ENCODE measurements at regions not wholly inside any gene's neighbourhood (a gene's known extent, or its start where the extent isn't known, plus 50 kb on each side); places are given as distances from the start of the nearest gene placed in this dataset.

- no peak overlapping the region for H3K27ac ChIP-seq
- H3K36me3 ChIP-seq, result no peaks in the 10 kb centered on the region
- no peaks in the 10 kb centered on the region for H3K27me3 ChIP-seq
- DNase-seq (ENCODE audit: low spot score), result no peak
- no peaks in the 10 kb centered on the region for H3K9me3 ChIP-seq
- TF ChIP-seq CTCF (IDR thresholded peaks at IDR 0.05), result no peak
- H3K4me1 ChIP-seq, result no peaks in the 10 kb centered on the region
- no peak overlapping the region for H3K4me3 ChIP-seq
These were observed 325.9 kb upstream of the SEMA3D start for GRCh38 chr7:85512790-85513189.

DNA sequence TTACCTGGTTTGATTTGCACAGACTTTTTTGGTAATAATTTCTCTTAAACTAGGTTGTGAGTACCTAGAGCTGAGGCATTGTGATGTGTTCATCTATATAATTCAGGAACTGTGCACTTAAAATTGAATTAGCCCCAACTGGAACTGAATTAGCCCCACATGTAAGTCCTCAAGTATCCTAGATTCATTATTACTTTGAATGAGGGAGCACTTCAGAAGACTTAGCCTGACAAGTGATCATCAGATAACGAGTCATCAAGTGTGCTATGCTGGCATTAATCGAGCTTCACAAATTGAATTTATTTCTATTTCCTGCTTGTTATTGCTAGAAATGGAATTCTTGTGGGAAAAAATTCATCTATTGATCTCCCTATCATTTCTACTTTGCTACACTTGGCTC is 323.4 kb upstream of the SEMA3D start:
- H3K27ac ChIP-seq, result no peak overlapping the region
- H3K27me3 ChIP-seq, result no peaks in the 10 kb centered on the region
- no peak overlapping the region for H3K4me3 ChIP-seq
- DNase-seq (ENCODE audit: low spot score), result no peak
- TF ChIP-seq CTCF (IDR thresholded peaks at IDR 0.05), result no peak
- no peaks in the 10 kb centered on the region for H3K9me3 ChIP-seq
- no peaks in the 10 kb centered on the region for H3K36me3 ChIP-seq
- no peaks in the 10 kb centered on the region for H3K4me1 ChIP-seq

GRCh38 chr7:85509476-85509875 is 322.6 kb upstream of the SEMA3D start:
- Histone ChIP-seq H3K9me3 (no peaks in the 10 kb centered on the region), H3K27me3 (no peaks in the 10 kb centered on the region), H3K27ac (no peak overlapping the region), H3K4me1 (no peaks in the 10 kb centered on the region), H3K36me3 (no peaks in the 10 kb centered on the region), H3K4me3 (no peak overlapping the region)
- TF ChIP-seq CTCF (IDR thresholded peaks at IDR 0.05), result no peak
- DNase-seq (ENCODE audit: low spot score), result no peak

DNA sequence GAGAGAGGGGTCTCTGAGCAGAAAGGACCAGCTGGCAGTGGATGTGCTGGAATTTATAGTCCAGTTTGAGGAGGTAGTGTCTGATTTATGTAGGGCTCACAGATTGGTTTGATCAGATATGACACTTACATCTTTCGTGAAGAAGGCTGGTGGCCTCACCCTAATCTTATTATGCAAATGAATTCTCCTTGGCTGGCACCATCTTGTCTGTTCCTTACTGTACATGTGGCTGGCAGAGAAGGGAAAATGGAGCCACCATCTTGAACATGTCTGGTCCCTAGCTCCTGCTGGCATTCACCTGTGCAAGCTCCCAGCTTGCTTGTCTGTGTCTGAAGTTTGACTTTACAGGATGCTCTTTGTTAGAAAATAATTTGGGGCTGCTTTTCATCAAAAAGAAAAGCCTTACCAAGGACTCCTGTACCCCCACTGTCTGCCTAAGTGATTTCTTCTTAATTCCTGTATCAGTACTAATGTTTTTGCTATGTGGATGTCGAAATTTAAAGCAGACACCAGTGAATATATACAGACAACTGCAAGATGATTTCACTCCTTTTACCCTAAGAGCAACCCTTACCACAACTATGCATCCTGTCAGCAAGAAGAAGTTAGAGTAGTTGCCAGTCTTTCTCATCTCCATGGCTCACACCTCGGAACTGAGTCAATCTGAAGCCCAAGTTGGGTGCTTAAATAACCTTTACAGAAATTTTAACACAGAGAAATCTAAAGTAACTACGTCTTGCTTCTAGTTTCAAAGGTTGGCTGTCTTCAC is 322.0 kb upstream of the SEMA3D start:
- Histone ChIP-seq H3K27ac (no peak overlapping the region), H3K27me3 (no peaks in the 10 kb centered on the region), H3K36me3 (no peaks in the 10 kb centered on the region), H3K4me1 (no peaks in the 10 kb centered on the region), H3K4me3 (no peak overlapping the region), H3K9me3 (peaks cover 0 to under 1% of the 10 kb centered on the region in 2 donors)
- TF ChIP-seq CTCF (IDR thresholded peaks at IDR 0.05), result no peak
- DNase-seq (ENCODE audit: low spot score), result no peak

- Histone ChIP-seq H3K4me3 (no peak overlapping the region), H3K4me1 (no peaks in the 10 kb centered on the region), H3K27me3 (no peaks in the 10 kb centered on the region), H3K27ac (no peak overlapping the region), H3K9me3 (peaks cover 0 to 5% of the 10 kb centered on the region in 2 donors), H3K36me3 (no peaks in the 10 kb centered on the region)
- no peak for DNase-seq (ENCODE audit: low spot score)
- no peak for TF ChIP-seq CTCF (IDR thresholded peaks at IDR 0.05)
These were observed 311.2 kb upstream of the SEMA3D start for GRCh38 chr7:85498031-85498430.

- no peak overlapping the region for H3K4me3 ChIP-seq
- H3K36me3 ChIP-seq, result no peaks in the 10 kb centered on the region
- H3K4me1 ChIP-seq, result no peaks in the 10 kb centered on the region
- H3K27ac ChIP-seq, result no peak overlapping the region
- no peak for DNase-seq (ENCODE audit: low spot score)
- no peaks in the 10 kb centered on the region for H3K27me3 ChIP-seq
- no peaks in the 10 kb centered on the region for H3K9me3 ChIP-seq
- TF ChIP-seq CTCF (IDR thresholded peaks at IDR 0.05), result no peak
These were observed 302.6 kb upstream of the SEMA3D start for GRCh38 chr7:85489498-85489897.
